Fibroblast of mammary gland (primary cell): ENCODE measurements at regions not wholly inside any gene's neighbourhood (a gene's known extent, or its start where the extent isn't known, plus 50 kb on each side); places are given as distances from the start of the nearest gene placed in this dataset.

Source experiments
- DNase-seq: peaks from one replicate; pipeline ENCODE4 v3.0.0-alpha.2; 2010; ENCODE audit warnings: low read depth
- H3K4me3 ChIP-seq: 2 replicates; pipeline ENCODE4 v1.5.1; 2011; ENCODE audit warnings: low read depth, mild to moderate bottlenecking, low read length, moderate library complexity; ENCODE audit not compliant: control insufficient read depth
- TF ChIP-seq, protein P1 (sequence below): conservative IDR thresholded peaks from 2 replicates; pipeline ENCODE4 v1.5.1; 2011; ENCODE audit warnings: low read depth, low read length, inconsistent platforms; ENCODE audit not compliant: control insufficient read depth, insufficient read depth

DNA sequence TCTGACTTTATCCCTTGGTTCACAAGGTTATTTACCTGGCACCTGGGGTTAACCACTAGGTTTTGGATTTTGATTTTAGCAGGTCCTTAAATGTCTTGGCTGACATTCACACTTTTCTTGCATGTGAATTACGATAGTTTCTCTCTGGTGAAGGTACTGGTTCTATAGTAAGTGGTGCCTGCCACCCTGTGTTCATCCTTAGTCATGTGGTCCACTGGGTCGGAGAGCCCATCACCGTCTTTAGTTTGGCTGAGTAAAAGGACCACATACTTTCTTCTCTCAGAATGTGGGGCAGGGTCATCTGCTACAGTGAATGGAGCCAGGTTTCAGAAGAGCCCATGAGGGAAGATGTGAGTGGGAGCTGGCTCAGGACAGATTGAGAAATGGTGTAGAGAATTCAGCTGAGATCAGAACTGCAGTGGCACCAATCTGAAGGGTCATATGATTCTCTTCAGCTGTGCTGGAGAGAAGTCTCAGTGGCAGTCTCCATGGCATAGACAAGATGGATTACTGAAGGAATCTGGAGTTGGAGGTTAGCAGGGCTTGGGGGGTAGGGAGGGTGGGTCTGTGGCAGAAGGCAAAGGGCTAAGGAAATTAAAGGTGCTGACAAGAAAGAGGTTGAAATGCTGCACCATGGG lies 310.4 kb downstream of the GPAT3 start:
- TF ChIP-seq, protein P1, sequence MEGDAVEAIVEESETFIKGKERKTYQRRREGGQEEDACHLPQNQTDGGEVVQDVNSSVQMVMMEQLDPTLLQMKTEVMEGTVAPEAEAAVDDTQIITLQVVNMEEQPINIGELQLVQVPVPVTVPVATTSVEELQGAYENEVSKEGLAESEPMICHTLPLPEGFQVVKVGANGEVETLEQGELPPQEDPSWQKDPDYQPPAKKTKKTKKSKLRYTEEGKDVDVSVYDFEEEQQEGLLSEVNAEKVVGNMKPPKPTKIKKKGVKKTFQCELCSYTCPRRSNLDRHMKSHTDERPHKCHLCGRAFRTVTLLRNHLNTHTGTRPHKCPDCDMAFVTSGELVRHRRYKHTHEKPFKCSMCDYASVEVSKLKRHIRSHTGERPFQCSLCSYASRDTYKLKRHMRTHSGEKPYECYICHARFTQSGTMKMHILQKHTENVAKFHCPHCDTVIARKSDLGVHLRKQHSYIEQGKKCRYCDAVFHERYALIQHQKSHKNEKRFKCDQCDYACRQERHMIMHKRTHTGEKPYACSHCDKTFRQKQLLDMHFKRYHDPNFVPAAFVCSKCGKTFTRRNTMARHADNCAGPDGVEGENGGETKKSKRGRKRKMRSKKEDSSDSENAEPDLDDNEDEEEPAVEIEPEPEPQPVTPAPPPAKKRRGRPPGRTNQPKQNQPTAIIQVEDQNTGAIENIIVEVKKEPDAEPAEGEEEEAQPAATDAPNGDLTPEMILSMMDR: no peak
- DNase-seq: no peak
- no peak overlapping the region for H3K4me3 ChIP-seq

DNA sequence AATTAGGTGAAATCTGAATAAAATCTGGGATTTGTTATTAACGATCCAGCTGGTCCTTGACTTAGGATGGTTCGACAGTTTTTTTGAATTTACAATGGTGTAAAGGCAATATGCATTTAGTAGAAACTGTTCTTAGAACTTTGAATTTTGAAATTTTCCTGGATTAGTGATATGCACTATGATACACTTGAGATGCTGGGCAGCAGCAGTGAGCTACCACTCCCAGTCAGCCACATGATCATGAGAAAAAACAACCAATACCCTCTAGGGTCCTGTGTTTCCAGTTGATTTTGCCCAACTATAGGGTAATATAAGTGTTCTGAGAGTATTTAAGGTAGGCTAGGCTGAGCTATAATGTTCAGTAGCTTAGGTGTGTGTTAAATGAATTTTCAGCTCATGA lies 303.7 kb downstream of the GPAT3 start:
- no peak for DNase-seq
- TF ChIP-seq, protein P1: no peak
- no peak overlapping the region for H3K4me3 ChIP-seq

DNA sequence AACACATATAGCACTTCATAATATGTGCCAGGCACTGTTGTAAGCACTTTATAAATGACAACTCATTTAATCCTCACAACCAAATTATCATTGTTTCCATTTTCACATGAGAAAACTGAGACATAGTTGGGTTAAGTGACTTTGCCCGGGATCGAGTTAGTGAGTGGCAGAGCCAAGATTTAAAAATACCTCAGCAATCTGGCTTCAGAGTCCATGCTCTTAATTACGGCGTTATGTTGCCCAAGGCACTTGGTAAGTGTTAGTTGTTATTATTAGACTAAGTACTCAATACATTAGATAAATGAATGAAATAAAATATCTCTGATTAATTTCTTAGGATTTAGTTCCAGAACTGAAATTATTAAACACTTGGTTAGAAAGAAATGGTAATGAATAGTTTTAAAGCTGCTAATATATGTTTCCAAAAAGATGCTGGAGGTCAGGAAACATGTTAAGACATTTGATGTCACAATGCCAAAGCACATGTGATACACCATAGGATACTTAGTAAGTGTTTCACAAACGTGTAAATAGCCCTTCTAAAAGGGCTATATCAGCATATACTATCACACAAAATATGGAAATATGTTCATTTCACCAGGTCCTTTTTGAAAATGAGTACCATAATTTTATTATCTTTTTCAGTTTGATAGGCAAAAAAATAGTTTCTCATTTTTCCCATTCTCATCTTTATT lies 301.9 kb downstream of the GPAT3 start:
- DNase-seq: no peak
- no peak overlapping the region for H3K4me3 ChIP-seq
- TF ChIP-seq, protein P1: no peak

DNA sequence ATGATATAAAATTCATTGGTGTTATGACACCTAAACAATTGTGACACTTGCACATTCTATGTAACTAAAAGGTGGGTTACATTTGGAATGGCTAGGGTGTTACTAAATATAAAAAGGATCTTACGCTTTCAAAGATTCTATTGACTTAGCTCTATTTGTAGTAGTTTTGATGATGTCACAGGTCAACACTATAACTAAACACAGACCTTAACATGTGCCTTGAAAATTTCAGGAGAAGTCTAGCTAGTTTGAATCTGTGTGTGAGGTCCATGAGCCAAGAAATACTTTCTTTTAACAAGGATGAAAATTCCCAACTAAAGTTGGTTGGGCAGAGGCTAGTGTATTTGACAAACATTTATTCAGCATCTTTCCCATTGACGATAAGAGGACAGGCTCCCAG lies 298.0 kb downstream of the GPAT3 start:
- TF ChIP-seq, protein P1: no peak
- no peak overlapping the region for H3K4me3 ChIP-seq
- no peak for DNase-seq

DNA sequence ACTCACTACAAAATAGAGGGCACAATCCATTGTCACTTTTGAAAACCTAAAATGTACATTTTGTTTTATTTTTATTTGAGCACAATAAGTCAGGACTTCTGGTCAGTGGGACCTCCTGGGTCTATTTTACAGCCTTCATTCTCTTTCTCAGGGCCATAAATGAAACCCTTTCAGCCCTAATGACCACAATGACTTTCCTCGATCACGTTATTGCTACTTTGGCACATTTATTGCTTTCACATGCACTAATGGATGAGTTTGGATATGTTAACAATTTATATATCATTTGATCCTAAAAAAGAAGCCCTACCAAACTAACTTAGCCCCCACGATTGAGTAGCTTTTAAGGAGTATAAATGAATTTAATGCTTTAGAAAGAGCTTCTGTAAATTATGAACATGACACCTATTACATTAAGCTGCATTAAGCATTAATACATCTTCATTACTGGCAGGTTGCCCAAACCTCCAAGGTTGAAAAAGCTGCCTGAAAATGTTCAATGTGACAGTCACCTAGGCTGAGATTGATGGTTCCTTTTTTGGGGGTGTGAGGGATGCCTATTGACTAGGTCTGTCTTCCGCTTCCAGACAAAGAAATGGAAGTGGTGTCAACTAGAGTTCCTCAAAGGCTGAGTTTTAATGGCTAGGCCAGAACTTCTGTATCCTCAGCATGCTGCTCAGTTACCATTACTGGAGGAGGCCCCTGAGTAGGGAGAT lies 296.4 kb downstream of the GPAT3 start:
- no peak for DNase-seq
- H3K4me3 ChIP-seq: no peak overlapping the region
- TF ChIP-seq, protein P1: no peak

DNA sequence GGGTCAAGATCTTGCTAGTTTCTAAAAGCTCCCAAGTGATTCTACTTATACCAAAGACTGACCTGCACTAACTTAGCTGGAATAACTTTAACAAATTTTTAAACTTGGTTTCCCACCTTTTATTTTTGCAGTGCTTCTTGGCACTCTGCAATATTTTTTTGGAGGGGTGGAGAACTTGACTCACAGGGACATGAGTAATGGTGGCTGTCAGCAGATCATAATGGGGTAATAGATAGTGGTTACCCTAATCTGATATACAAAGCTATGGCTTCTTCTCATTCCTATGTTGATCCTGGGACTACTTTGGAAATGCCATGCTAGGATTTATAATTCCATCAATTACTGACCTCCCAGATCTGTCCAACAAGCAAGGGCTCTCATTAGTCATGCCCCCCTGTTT lies 295.7 kb downstream of the GPAT3 start:
- TF ChIP-seq, protein P1: no peak
- peak; percentile 30 for DNase-seq
- H3K4me3 ChIP-seq: no peak overlapping the region
